ENCODE measurements at regions not wholly inside any gene's neighbourhood (a gene's known extent, or its start where the extent isn't known, plus 50 kb on each side); places are given as distances from the start of the nearest gene placed in this dataset.

GRCh38 chr13:47178090-47178950, 281.5 kb upstream of the HTR2A start:
- no peak overlapping the region for H3K4me2 ChIP-seq
- H3K4me3 ChIP-seq: no peak overlapping the region
- 76% methylated on average over 5 of the region's 5 CpGs for WGBS (ENCODE audit: low lambda C conversion rate, missing lambda C conversion rate)
- no peaks in the 10 kb centered on the region for H3K27me3 ChIP-seq
- no peaks in the 10 kb centered on the region for H3K9me2 ChIP-seq (replicated peaks; ENCODE audit: insufficient read depth)
- TF ChIP-seq EZH2phosphoT487 (IDR thresholded peaks at IDR 0.05; ENCODE audit: low read depth, severe bottlenecking, unreplicated experiment) (no peak), CTCF (IDR thresholded peaks at IDR 0.05; ENCODE audit: poor library complexity) (no peak), EZH2 (IDR thresholded peaks at IDR 0.05; ENCODE audit: borderline replicate concordance) (no peak)
- no peaks in the 10 kb centered on the region for H3K36me3 ChIP-seq (replicated peaks; ENCODE audit: insufficient read depth, low read depth)
- no peaks in the 10 kb centered on the region for H3K79me2 ChIP-seq
- DNase-seq (ENCODE audit: low spot score): no peak
- no peaks in the 10 kb centered on the region for H4K20me1 ChIP-seq (ENCODE audit: insufficient read depth, poor library complexity, severe bottlenecking)
- H3K4me1 ChIP-seq (ENCODE audit: insufficient read depth): no peaks in the 10 kb centered on the region
- H3K9me3 ChIP-seq (ENCODE audit: low read depth): no peaks in the 10 kb centered on the region
- H3K27ac ChIP-seq: no peak overlapping the region
- H2AFZ ChIP-seq: no peak overlapping the region

GRCh38 chr13:47175172-47175866, 278.5 kb upstream of the HTR2A start:
- DNase-seq (ENCODE audit: low spot score): no peak
- Histone ChIP-seq H3K27me3 (no peaks in the 10 kb centered on the region), H3K36me3 (replicated peaks; ENCODE audit: insufficient read depth, low read depth) (no peaks in the 10 kb centered on the region), H3K4me2 (no peak overlapping the region), H4K20me1 (ENCODE audit: insufficient read depth, poor library complexity, severe bottlenecking) (no peaks in the 10 kb centered on the region), H3K27ac (no peak overlapping the region), H3K9me2 (replicated peaks; ENCODE audit: insufficient read depth) (no peaks in the 10 kb centered on the region), H3K4me3 (no peak overlapping the region), H2AFZ (no peak overlapping the region), H3K79me2 (no peaks in the 10 kb centered on the region), H3K9me3 (ENCODE audit: low read depth) (no peaks in the 10 kb centered on the region), H3K4me1 (ENCODE audit: insufficient read depth) (no peaks in the 10 kb centered on the region)
- TF ChIP-seq EZH2phosphoT487 (IDR thresholded peaks at IDR 0.05; ENCODE audit: low read depth, severe bottlenecking, unreplicated experiment): no peak
- no peak for TF ChIP-seq CTCF (IDR thresholded peaks at IDR 0.05; ENCODE audit: poor library complexity)
- no peak for TF ChIP-seq EZH2 (IDR thresholded peaks at IDR 0.05; ENCODE audit: borderline replicate concordance)
- WGBS (ENCODE audit: low lambda C conversion rate, missing lambda C conversion rate): 34% methylated on average over 3 of the region's 3 CpGs

- H3K4me3 ChIP-seq: no peak overlapping the region
- no peak for TF ChIP-seq CTCF (IDR thresholded peaks at IDR 0.05; ENCODE audit: poor library complexity)
- no peak for TF ChIP-seq EZH2phosphoT487 (IDR thresholded peaks at IDR 0.05; ENCODE audit: low read depth, severe bottlenecking, unreplicated experiment)
- no peak for TF ChIP-seq EZH2 (IDR thresholded peaks at IDR 0.05; ENCODE audit: borderline replicate concordance)
- no peak overlapping the region for H3K27ac ChIP-seq
- no peak for DNase-seq (ENCODE audit: low spot score)
- H3K9me2 ChIP-seq (replicated peaks; ENCODE audit: insufficient read depth): no peaks in the 10 kb centered on the region
- H3K4me1 ChIP-seq (ENCODE audit: insufficient read depth): no peaks in the 10 kb centered on the region
- H3K27me3 ChIP-seq: no peaks in the 10 kb centered on the region
- no peaks in the 10 kb centered on the region for H3K36me3 ChIP-seq (replicated peaks; ENCODE audit: insufficient read depth, low read depth)
- H3K9me3 ChIP-seq (ENCODE audit: low read depth): no peaks in the 10 kb centered on the region
- WGBS (ENCODE audit: low lambda C conversion rate, missing lambda C conversion rate): 85% methylated on average over 1 of the region's 1 CpG
- no peaks in the 10 kb centered on the region for H4K20me1 ChIP-seq (ENCODE audit: insufficient read depth, poor library complexity, severe bottlenecking)
- no peak overlapping the region for H3K4me2 ChIP-seq
- no peaks in the 10 kb centered on the region for H3K79me2 ChIP-seq
- no peak overlapping the region for H2AFZ ChIP-seq
These were observed 274.1 kb upstream of the HTR2A start for GRCh38 chr13:47170971-47171370.

Data from hepatocyte (in vitro differentiated cells).